ENCODE measurements at regions not wholly inside any gene's neighbourhood (a gene's known extent, or its start where the extent isn't known, plus 50 kb on each side); places are given as distances from the start of the nearest gene placed in this dataset.

DNA sequence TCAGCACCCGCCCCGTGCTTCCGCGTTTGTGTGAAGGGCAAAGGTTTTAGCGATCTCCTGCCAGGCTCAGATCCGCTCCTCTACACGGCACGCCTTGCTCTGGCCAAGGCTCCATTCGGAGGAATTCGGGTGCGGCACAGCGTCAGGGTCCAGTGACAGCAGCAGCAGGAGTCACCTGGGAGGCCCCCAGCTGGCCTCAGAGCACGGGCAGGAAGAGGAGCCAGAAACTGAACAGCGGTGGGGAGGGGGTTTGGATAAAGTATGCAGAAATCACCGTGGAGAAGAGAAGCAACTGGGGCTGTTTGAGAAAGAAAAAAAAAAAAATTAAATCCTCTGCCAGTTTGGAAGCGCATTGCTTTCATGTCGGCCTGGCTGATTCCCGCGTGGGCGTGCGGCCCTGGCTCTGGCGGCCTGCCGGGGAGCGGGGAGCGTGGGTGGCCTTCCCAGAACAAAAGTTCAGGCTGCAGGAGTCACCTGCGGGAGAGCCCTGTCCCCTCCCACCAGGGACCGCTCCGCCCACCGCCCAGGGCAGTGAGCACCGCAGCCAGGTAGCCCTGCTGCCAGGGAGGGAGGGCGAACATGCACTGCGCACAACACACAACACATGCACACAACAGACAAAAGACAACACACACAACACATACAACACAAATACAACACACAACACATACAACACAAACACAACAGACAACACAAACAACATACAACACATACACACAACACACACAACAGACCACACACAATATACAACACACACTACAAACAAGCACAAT, 107.6 kb downstream of the ETS2 start:
- Histone ChIP-seq H3K4me1 (peaks cover 38% of the 10 kb centered on the region), H3K9me3 (no peaks in the 10 kb centered on the region)
- intact Hi-C loops (cut with DNase I) = no loop called here

DNA sequence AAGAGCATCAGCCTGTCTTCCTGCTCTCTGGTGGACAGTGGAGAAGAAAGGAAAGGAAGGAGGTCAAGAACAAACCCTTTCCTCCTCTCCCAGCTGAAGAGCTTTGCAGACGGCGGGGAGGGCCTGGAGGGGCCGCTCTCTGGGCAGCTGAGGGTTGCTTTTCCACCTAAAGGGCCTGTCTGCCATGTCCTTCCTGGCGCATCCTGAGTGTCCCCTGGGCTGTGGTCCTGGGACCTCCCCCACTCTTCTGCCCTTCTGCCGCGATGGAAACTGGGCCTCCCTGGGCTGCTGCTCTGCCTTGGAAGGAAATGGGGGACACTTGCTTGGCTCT, 107.0 kb downstream of the ETS2 start:
- Histone ChIP-seq H3K27ac (peak overlapping the region; percentile 82), H3K27me3 (no peaks in the 10 kb centered on the region), H3K9me3 (no peaks in the 10 kb centered on the region), H3K4me3 (no peak overlapping the region), H3K36me3 (no peaks in the 10 kb centered on the region), H3K4me1 (peaks cover 38% of the 10 kb centered on the region)
- TF ChIP-seq, protein P1, sequence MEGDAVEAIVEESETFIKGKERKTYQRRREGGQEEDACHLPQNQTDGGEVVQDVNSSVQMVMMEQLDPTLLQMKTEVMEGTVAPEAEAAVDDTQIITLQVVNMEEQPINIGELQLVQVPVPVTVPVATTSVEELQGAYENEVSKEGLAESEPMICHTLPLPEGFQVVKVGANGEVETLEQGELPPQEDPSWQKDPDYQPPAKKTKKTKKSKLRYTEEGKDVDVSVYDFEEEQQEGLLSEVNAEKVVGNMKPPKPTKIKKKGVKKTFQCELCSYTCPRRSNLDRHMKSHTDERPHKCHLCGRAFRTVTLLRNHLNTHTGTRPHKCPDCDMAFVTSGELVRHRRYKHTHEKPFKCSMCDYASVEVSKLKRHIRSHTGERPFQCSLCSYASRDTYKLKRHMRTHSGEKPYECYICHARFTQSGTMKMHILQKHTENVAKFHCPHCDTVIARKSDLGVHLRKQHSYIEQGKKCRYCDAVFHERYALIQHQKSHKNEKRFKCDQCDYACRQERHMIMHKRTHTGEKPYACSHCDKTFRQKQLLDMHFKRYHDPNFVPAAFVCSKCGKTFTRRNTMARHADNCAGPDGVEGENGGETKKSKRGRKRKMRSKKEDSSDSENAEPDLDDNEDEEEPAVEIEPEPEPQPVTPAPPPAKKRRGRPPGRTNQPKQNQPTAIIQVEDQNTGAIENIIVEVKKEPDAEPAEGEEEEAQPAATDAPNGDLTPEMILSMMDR (IDR thresholded peaks at IDR 0.05) = no peak
- ATAC-seq = no peak
- DNase-seq = no peak
- intact Hi-C loops (cut with DNase I) = no loop called here

More for the DNA sequence above, 107.6 kb downstream of the ETS2 start:
- DNase-seq (peak; percentile 94), ATAC-seq (peak; percentile 93)
- peak overlapping the region; percentile 82 for H3K27ac ChIP-seq
- no peaks in the 10 kb centered on the region for H3K36me3 ChIP-seq
- peak overlapping the region; percentile 23 for H3K4me3 ChIP-seq
- TF ChIP-seq, protein P1 (IDR thresholded peaks at IDR 0.05) = no peak
- H3K27me3 ChIP-seq = no peaks in the 10 kb centered on the region

DNA sequence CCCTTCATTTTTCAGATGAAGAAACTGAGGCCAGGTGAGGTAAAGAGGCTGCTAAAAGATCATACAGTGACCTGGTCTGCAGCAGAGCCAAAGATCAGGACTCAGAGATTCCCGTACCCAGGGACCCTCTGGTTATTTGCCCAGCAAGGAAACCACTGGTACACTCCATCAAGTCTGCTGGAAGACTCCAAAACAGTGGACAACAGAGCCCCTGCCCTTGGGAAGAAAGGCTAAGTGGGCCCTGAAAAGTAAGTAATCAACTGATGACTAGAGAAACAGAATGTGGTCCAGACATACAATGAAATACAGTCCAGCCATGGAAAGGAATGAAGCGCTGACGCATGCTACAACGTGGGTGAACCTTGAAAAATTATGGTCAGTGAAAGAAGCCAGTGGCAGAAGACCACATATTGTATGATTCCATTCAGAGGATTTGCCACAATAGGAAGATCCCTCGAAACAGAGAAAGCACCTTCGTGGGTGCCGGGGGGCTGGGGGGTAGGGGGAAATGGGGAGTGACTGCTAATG, 106.4 kb downstream of the ETS2 start:
- Histone ChIP-seq H3K4me3 (no peak overlapping the region), H3K4me1 (peaks cover 44% of the 10 kb centered on the region), H3K27ac (no peak overlapping the region), H3K27me3 (no peaks in the 10 kb centered on the region), H3K36me3 (no peaks in the 10 kb centered on the region), H3K9me3 (no peaks in the 10 kb centered on the region)
- intact Hi-C loops (cut with DNase I) = no loop called here
- TF ChIP-seq, protein P1 (IDR thresholded peaks at IDR 0.05) = no peak
- DNase-seq = no peak
- ATAC-seq = no peak

DNA sequence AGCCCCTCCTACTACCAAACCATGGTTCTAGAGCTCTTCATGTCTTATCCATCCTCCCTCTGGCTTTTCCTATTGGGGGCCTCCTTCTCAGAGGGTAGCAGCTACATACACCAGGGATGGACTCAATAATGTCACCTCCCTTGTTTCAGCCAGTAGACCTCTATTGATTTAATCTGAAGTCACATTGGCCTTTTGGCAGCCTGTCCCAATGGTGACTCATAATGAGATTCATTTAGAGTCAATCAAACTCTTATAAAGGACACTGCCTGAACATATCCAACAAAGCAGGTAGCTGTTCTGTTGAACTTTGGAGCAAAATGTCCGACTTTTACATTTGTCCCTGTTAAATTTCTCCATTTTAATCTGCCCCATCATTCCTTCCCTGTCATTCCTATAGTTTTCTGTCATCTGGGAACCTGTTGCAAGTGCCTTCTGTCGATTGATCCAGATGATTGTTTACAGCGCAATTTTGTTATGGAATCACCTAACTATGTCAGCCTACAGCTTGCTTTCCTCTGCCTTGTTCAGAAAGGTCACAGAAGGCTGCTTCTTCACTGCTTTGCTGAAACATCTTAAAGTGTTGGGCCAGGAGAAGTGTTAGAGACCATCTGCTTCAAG, 105.9 kb downstream of the ETS2 start:
- intact Hi-C loops (cut with DNase I) = no loop called here
- Histone ChIP-seq H3K27ac (no peak overlapping the region), H3K4me1 (peaks cover 49% of the 10 kb centered on the region), H3K9me3 (no peaks in the 10 kb centered on the region), H3K36me3 (no peaks in the 10 kb centered on the region), H3K4me3 (no peak overlapping the region), H3K27me3 (no peaks in the 10 kb centered on the region)
- TF ChIP-seq, protein P1 (IDR thresholded peaks at IDR 0.05) = no peak
- no peak for ATAC-seq
- DNase-seq = no peak

DNA sequence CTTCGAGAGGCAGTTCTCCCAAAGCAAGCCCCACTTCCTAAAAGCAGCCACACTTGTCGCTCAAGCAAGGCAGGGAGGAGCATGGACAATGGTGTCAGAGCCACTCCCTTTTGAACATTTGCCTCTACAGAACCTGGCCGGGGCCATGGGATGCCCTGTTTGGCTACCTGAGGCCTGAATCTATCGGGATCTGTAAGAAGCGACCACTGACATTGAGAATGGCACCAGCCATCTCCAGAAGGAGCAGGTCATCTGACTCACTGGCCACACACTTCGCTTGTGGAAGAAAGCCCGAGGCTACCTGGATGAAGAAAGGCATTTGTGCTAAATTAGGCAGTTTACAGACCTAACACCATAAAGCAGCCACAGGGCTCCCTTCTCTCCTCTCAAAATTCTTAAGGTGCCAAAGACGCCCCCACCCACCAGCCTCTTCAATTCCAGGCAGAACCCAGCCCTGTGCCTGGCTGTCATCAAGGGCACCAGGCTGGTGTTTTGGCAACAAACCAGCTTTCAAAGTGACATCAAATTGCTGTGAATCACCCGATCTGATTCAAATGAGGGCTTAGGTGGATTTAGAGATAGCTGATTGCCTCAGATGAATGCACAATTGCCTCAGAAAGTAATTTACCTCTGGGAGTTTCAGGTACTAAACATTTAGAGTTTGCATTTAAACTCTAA, 104.8 kb downstream of the ETS2 start:
- DNase-seq (no peak), ATAC-seq (no peak)
- H3K4me1 ChIP-seq = peaks cover 50% of the 10 kb centered on the region
- H3K27ac ChIP-seq = no peak overlapping the region
- H3K9me3 ChIP-seq = no peaks in the 10 kb centered on the region
- intact Hi-C loops (cut with DNase I) = no loop called here
- no peaks in the 10 kb centered on the region for H3K27me3 ChIP-seq
- no peak overlapping the region for H3K4me3 ChIP-seq
- H3K36me3 ChIP-seq = no peaks in the 10 kb centered on the region
- TF ChIP-seq, protein P1 (IDR thresholded peaks at IDR 0.05) = no peak

All from upper lobe of right lung (tissue), 1 donor.